SKM-1 treated with dmso at 0.1 percent for 144 hours (cell line): ENCODE measurements at regions not wholly inside any gene's neighbourhood (a gene's known extent, or its start where the extent isn't known, plus 50 kb on each side); places are given as distances from the start of the nearest gene placed in this dataset.
"Not testable (repeated sequence)": the region's sequence is repeated elsewhere in the genome, so short reads cannot be mapped to it uniquely, and the experiment has no call there.

Experiments used
- DNase-seq: peaks from one replicate; lab custom pipeline; 2025; ENCODE audit not compliant: unreplicated experiment; lab: John Stamatoyannopoulos, UW

GRCh38 chr2:132317026-132317680 is 99.5 kb upstream of the GPR39 start:
- not testable (repeated sequence) for DNase-seq

- not testable (repeated sequence) for DNase-seq
Observed at GRCh38 chr2:132318481-132318880, 98.1 kb upstream of the GPR39 start.

- DNase-seq: not testable (repeated sequence)
Observed at GRCh38 chr2:132324005-132324404, 92.6 kb upstream of the GPR39 start.

GRCh38 chr2:132332345-132333033 is 84.1 kb upstream of the GPR39 start:
- not testable (repeated sequence) for DNase-seq

GRCh38 chr2:132337135-132337534 is 79.5 kb upstream of the GPR39 start:
- not testable (repeated sequence) for DNase-seq

GRCh38 chr2:132337844-132338243 is 78.8 kb upstream of the GPR39 start:
- not testable (repeated sequence) for DNase-seq

GRCh38 chr2:132347041-132347780 is 69.4 kb upstream of the GPR39 start:
- DNase-seq: not testable (repeated sequence)

- peak; percentile 14 for DNase-seq
Observed at GRCh38 chr2:132349092-132349687, 67.4 kb upstream of the GPR39 start.

GRCh38 chr2:132351668-132352067 is 64.9 kb upstream of the GPR39 start:
- DNase-seq: not testable (repeated sequence)

GRCh38 chr2:132352481-132353001 is 64.1 kb upstream of the GPR39 start:
- not testable (repeated sequence) for DNase-seq

GRCh38 chr2:132353380-132353779 is 63.2 kb upstream of the GPR39 start:
- DNase-seq: not testable (repeated sequence)

GRCh38 chr2:132360964-132361363 is 55.6 kb upstream of the GPR39 start:
- not testable (repeated sequence) for DNase-seq

- DNase-seq: not testable (repeated sequence)
Observed at GRCh38 chr2:132361498-132361897, 55.1 kb upstream of the GPR39 start.

GRCh38 chr2:132363352-132363751 is 53.3 kb upstream of the GPR39 start:
- not testable (repeated sequence) for DNase-seq

GRCh38 chr2:132365963-132366362 is 50.6 kb upstream of the GPR39 start:
- not testable (repeated sequence) for DNase-seq

GRCh38 chr2:132366421-132367180 is 50.0 kb upstream of the GPR39 start:
- DNase-seq: no peak
